Erythroblast (primary cell): ENCODE measurements at regions not wholly inside any gene's neighbourhood (a gene's known extent, or its start where the extent isn't known, plus 50 kb on each side); places are given as distances from the start of the nearest gene placed in this dataset.

ENCODE experiments used
- GATA1 ChIP-seq: IDR thresholded peaks from 2 replicates; pipeline ENCODE4 v1.6.1; 2011; ENCODE audit warnings: low read depth, mild to moderate bottlenecking, control low read depth, low read length, moderate library complexity
- POLR2A ChIP-seq: IDR thresholded peaks from 2 replicates; pipeline ENCODE4 v1.6.1; 2011; ENCODE audit warnings: mild to moderate bottlenecking, low read length

GRCh38 chr18:2394684-2395083 is 176.6 kb downstream of the METTL4 start:
- TF ChIP-seq POLR2A (no peak), GATA1 (no peak)
